ENCODE measurements at regions not wholly inside any gene's neighbourhood (a gene's known extent, or its start where the extent isn't known, plus 50 kb on each side); places are given as distances from the start of the nearest gene placed in this dataset.
"Not testable (repeated sequence)": the region's sequence is repeated elsewhere in the genome, so short reads cannot be mapped to it uniquely, and the experiment has no call there.

DNA sequence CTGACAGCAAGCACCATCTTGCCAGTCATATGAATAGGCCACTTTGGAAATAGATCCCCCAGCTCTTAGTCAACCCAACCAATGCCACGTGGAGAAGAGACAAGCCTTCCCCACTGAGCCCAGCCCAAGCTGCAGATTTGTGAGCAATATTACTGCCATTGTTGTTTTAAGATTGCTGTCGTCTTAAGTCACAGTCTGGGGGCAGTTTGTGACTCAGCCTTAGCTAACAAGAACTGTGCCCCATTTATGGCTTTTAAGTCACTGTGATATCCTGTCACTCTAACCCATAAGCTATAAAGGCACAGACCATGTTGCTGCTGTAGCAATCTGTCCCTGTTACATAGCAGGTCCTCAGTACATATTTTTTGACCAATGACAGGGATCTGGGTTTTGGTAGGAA, 464.2 kb downstream of the MED13L start:
- DNase-seq (ENCODE audit: low read depth in 2 of 3, low spot score in 2 of 3): no peak

GRCh38 chr12:115811929-115812328, 465.6 kb downstream of the MED13L start:
- no peak for DNase-seq (ENCODE audit: low read depth in 2 of 3, low spot score in 2 of 3)

DNA sequence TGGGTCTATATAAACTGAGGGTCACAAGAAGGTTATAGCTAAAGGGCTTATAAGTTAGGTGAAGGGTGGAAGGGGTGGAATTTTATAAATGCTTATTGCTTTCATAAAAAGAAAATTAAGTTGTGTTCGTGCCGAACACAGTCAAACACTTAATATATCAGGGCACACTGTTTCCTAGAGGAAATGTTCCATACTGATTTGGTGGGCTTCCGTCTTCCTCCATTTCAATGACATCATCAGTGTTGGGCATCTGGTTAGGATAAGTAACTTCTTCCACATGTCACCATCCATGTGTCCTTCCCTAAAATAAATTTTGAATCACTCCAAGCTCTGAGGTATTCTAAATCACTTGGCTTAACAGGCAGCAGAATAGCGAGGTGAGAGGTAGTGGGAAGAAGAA, 466.4 kb downstream of the MED13L start:
- no peak for DNase-seq (ENCODE audit: low read depth in 2 of 3, low spot score in 2 of 3)

- DNase-seq (ENCODE audit: low read depth in 2 of 3, low spot score in 2 of 3): no peak
Observed at GRCh38 chr12:115810122-115810901, 467.2 kb downstream of the MED13L start.

DNA sequence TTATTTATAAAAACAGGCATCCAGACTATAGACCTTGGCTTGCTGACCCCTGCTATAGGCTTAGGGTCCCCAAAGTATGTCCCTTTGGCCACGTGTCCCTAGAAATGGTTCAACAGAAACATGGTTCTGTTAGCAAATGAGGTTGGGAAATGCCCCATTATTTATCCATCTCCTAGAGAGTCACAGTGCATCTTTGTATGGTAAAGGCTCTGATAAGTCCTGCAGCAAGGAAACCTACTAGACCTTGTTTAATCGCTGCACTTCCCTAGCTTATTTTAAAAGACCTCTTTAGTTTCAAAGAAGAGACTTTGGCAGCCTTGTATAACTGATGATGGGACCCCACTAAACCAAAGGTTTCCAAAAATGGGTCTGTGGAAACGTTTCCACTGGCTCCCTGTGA, 471.5 kb downstream of the MED13L start:
- DNase-seq (ENCODE audit: low read depth in 2 of 3, low spot score in 2 of 3): no peak

- no peak for DNase-seq (ENCODE audit: low read depth in 2 of 3, low spot score in 2 of 3)
Observed at GRCh38 chr12:115802767-115803166, 474.7 kb downstream of the MED13L start.

DNA sequence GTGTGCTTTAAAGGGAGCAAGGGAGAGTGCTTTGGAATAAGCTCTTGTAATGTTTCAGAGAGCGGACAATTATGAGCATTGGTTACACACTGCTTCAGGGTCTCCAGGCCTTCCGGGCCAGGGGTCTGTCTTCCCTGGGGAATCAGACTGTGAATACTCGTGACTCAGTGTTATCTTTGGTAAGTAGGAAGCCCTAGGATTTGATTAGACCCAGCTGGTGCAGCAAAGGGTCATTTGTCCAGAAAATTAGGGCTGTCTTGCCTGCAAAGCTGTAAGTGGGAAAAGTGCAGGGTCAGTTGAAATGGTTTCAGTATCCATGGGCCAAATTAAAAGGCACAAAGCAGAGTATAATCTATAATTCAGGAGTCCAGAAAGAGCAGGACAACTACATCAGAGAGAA, 475.6 kb downstream of the MED13L start:
- no peak for DNase-seq (ENCODE audit: low read depth in 2 of 3, low spot score in 2 of 3)

DNA sequence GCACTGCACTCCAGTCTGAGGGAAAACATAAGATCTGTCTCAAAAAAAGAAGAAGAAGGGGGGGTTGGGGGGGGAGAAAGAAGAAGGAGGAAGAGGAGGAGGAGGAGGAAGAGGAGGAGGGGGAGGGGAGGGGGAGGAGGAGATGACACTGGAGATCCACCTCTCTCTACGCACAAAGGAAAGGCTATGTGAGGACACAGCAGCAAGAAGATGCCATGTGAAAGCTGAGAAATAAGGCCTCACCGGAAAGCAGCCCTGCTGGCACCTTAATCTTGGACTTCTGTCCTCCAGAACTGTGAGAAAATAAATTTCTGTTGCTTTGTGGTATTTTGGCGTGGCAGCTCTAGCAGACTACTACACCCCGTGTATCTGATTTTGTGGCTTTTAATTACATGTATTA, 477.9 kb downstream of the MED13L start:
- no peak for DNase-seq (ENCODE audit: low read depth in 2 of 3, low spot score in 2 of 3)

DNA sequence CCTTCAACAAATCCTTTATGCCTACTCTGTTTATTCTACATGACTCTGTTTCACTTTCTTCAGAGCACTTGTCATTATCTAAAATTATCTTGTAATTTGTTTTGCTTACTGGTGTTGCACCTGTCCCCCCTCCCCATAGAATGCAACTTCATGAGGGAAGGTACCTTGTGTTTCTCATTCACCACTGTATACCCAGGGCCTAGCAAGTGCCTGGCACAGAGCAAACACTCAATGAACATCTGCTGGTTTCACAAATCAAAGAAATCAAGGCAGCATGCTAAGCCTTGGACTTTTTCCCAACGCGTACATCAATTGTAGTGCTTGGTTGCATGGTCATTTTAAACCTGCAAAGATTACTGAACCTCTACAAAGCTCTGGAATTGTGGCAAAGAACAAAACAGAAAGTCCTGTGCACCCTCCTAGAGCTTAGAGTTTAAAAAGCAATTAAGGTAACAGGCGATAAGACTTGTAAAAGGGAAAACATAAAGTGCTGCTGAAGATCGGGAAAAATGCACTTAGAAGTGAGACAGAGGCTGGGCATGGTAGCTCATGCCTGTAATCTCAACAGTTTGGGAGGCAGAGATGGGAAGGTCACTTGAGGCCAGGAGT, 479.1 kb downstream of the MED13L start:
- DNase-seq (ENCODE audit: low read depth in 2 of 3, low spot score in 2 of 3): no peak

GRCh38 chr12:115794659-115795081, 482.8 kb downstream of the MED13L start:
- DNase-seq (ENCODE audit: low read depth in 2 of 3, low spot score in 2 of 3): no peak

DNA sequence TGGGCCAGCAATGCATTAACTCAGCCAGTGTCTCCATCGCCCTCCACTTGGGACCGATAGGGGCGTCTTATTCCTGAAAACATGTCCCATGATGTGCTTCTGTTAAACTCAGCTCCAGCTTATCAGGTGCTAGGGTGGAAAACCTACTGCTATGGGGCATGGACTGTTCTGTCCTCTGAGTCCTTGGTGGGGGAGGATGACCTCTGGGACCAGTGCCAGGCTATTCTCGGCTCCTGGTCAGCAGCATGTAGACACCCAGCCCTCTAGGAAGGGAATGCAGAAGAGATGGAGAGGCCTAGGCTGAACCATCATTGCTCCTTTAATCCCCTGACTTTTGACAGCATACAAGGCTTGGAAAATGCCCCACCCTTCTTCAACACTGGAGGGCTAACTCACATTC, 486.2 kb downstream of the MED13L start:
- no peak for DNase-seq (ENCODE audit: low read depth in 2 of 3, low spot score in 2 of 3)

DNA sequence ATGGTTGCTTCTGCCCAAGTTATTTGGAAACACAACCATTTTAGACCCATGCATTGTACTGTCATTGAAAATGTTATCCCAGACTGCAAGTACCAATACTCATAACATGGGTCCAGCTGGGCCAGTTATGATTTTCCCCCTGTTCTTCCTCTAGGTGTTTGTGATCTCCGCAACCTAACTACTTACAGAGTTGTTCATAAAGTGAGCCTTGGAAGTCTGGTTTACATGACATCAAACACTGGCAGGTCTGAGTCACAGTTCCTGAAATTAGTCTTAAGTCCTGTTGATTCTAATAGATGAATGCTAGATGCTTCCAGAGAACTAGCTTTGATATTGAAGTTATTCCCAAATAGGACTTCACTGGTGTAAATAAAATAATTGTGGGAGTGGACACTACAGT, 487.0 kb downstream of the MED13L start:
- no peak for DNase-seq (ENCODE audit: low read depth in 2 of 3, low spot score in 2 of 3)

GRCh38 chr12:115786490-115786889, 491.0 kb downstream of the MED13L start:
- not testable (repeated sequence) for DNase-seq (ENCODE audit: low read depth in 2 of 3, low spot score in 2 of 3)

- no peak for DNase-seq (ENCODE audit: low read depth in 2 of 3, low spot score in 2 of 3)
Observed at GRCh38 chr12:115785548-115785947, 491.9 kb downstream of the MED13L start.

DNA sequence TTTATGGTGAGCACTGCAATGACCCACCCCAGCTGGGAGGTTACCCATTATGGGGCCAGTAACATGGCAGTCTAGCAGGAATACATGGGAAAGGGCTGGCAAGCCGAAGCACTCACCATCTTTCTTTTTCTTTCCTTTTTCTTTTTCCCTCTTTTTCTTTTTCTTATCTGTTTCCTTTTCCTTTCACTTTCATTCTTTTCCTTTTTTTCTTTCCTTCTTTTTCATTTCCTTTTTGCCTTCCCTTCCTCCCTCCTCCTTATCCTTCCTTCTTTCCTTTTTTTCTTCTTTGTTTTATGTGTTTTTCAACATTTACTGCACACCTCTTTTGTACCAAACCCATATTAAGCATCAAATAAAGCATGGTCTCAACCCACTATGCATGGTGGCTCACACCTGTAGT, 501.1 kb downstream of the MED13L start:
- no peak for DNase-seq (ENCODE audit: low read depth in 2 of 3, low spot score in 2 of 3)

DNA sequence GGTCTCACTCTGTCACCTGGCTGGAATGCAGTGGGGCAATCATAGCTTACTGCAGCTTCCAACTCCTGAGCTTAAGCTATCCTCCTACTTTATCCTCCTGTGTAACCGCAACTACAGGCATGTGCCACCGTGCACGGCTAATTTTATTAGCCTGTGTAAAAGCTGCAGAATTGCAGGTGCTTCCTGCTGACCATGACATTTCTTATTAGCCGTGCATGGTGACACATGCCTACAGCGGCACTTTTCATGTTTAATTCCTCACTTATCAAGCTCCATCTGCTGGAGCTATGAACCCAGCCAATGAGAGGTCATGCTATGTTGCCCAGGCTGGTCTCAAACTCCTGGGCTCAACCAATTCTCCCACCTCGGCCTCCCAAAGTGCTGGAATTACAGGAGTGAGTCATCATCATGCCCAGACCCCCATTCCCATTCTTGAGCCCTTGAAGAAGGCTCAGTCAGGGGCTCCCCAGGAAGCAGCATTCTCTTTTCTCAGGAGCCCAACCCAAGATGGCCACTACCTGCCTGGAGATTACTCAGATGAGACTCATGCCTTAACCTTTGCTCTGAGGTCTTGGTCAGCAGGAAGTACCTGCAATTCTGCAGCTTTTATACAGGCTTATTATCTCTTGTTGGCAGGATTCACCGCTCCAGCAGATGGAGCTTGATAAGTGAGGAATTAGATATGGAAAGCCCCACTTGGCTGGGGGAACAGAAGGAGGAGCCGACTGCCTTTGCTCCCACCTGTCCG, 503.2 kb downstream of the MED13L start:
- DNase-seq (ENCODE audit: low read depth in 2 of 3, low spot score in 2 of 3): no peak

GRCh38 chr12:115771601-115772000, 505.9 kb downstream of the MED13L start:
- DNase-seq (ENCODE audit: low read depth in 2 of 3, low spot score in 2 of 3): no peak

GRCh38 chr12:115771065-115771464, 506.4 kb downstream of the MED13L start:
- no peak for DNase-seq (ENCODE audit: low read depth in 2 of 3, low spot score in 2 of 3)

GRCh38 chr12:115770643-115771042, 506.9 kb downstream of the MED13L start:
- no peak for DNase-seq (ENCODE audit: low read depth in 2 of 3, low spot score in 2 of 3)

GRCh38 chr12:115767916-115768315, 509.6 kb downstream of the MED13L start:
- DNase-seq (ENCODE audit: low read depth in 2 of 3, low spot score in 2 of 3): no peak

DNA sequence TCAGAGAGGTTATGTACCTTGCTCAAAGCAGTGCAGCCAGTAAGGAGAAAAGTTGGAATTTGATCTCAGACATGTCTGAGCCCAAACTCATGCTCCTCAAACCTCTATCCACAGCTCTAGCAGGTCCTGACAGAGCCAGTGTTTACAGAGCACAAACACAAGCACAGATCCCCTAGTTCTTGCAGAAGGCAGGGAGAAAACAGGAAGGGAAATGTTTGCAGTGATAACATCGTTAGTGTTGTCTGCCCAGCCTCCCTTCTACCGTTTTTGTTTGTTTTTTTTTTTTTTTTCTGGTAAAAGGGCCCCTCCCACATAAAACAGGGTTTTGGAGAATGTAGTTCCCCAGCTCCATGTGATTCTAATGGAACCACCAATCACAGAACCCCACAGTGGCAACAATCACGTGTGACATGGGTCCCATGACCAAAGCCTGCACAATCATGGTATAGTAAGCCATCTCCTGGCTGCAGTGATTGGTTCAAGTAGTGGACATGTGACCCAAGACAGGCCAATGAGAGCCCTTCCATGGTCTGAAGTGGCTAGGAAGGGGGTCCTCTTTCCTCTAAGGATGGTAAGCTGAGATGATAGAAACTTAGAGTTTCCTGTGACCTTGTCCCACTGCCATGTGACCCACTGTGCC, 513.4 kb downstream of the MED13L start:
- no peak for DNase-seq (ENCODE audit: low read depth in 2 of 3, low spot score in 2 of 3)
